HG03342 (cell line): ENCODE measurements at regions not wholly inside any gene's neighbourhood (a gene's known extent, or its start where the extent isn't known, plus 50 kb on each side); places are given as distances from the start of the nearest gene placed in this dataset.
"Not testable (repeated sequence)": the region's sequence is repeated elsewhere in the genome, so short reads cannot be mapped to it uniquely, and the experiment has no call there.

Experiments used
- ATAC-seq: cut with Tn5 transposase; IDR thresholded peaks from one replicate; pipeline ENCODE4 v1.9.1; 2021; ENCODE audit warnings: mild to moderate bottlenecking, moderate library complexity; ENCODE audit not compliant: unreplicated experiment

- ATAC-seq: no peak
Observed at GRCh38 chr10:84626397-84627087, 298.2 kb downstream of the CCSER2 start.

- ATAC-seq: no peak
Observed at GRCh38 chr10:84632866-84633265, 304.5 kb downstream of the CCSER2 start.

DNA sequence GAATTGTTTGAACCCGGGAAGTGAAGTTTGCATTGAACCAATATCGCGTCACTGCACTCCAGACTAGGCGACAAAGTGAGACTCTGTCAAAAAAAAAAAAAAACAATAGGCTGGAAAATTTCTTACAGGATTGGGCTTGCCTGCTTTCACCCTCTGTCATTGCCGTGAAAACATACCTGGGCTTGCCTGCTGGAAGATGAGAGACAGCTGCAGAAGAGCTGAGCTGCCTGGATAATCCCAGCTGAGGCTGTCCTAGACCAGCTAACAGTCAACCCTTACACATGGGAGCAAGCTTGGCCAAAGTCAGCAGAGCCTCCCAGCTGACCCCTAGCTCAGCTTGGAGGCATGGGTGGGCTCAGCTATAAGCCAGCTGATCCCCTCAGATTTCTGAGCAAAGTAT, 306.2 kb downstream of the CCSER2 start:
- no peak for ATAC-seq

- ATAC-seq: not testable (repeated sequence)
Observed at GRCh38 chr10:84650628-84651027, 322.2 kb downstream of the CCSER2 start.

- peak; percentile 64 for ATAC-seq
Observed at GRCh38 chr10:84654671-84655070, 326.3 kb downstream of the CCSER2 start.

DNA sequence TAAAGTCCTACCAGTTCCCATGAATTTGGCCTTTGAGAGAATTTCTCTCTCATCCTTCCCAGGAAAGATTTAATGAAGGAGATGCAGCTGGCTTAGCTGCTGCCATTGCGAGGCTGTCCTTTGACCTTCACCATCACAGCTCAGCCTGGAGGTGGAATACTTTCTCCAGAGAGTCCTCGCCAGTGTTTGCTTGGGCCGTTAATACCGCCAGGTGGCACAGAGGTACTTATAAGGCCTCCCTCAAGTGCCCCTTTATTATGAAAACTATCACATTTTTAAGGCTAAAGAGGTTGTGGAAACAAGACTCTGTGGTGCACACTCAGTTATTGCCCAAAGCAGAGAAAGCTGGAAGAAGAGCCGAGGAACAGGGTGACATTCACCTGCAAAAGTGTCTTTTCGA, 330.6 kb downstream of the CCSER2 start:
- no peak for ATAC-seq

GRCh38 chr10:84659497-84660439, 331.4 kb downstream of the CCSER2 start:
- ATAC-seq: no peak

DNA sequence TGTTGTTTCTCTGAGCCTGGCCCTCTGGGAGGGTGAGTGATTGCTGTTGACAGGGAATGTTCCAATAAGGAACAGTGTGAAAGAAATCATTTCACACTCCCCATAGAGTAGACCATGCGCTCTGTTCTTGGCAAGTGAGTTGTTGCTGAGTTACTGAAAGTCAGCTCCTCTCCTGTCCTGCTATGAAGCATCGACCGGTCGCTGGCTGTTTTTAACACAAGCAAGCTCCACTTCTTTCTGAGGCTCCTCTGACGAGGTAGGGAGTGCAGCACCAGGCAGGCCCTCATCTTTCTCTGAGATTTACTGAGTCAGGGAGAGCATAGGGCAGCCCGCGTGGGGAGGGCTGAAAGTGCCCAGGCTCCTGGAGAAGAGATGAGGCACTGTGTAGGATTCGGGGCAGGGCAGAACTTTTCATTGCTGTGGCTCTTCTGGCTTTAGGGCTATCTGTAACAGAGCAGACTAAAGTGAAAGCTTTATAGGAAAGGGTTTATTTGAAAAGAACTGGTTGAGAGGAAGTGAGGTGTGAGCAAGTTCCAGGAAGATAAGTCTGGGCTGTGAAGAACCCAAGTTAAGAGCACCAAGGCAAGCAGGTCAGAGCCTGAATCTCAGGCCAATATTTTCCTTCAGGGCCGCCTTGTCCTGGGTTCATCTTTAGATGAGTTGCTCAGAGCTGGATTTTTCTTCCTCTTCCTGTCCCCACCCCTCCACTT, 332.2 kb downstream of the CCSER2 start:
- ATAC-seq: no peak

- ATAC-seq: no peak
Observed at GRCh38 chr10:84665211-84665610, 336.8 kb downstream of the CCSER2 start.

GRCh38 chr10:84665883-84666463, 337.6 kb downstream of the CCSER2 start:
- ATAC-seq: peak; percentile 87

DNA sequence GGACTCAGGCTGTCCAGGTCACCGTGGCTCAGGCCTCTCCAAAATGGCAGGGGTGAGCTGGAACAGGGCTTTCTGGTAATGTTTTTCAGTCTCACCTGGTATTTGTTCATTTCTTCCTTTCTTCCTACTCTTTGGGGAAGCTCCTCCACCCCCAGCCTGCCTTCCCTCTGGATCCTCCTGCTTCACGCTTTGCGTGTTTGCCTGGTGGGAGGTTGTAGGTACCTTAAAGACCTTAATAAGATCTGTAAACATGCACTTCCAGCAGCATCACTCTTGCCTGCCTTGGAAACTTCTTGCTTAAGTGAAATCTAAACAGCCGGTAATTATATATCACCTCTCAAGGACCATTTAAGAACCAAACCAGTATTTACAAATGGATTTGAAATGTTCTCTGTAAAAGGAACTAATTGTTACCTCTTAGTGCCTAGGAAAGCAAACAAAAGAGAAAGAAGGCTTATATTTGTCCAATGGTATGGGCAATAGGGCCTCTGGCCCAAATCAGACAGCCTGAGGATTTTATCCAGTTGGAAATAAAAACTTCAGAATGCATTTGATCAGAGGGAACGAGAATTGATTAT, 339.9 kb downstream of the CCSER2 start:
- no peak for ATAC-seq

DNA sequence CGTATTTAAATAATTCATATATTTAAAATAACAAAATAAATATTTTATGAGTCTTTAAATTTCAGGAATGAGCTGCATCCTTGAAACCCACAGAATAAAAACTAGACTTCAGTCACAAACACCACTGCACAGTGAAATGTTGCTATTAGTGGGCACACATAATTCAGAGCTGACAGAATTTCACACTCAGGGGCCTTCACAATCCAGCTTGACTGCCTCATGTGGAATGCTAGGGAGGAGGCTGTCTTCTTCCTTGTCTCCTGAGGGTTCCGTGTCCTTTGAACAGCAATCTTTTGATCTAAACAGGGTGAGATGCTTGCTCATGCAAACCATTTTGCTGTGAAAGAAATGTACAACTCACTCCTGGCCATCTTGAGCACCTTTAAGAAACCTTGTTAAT, 346.7 kb downstream of the CCSER2 start:
- ATAC-seq: no peak

DNA sequence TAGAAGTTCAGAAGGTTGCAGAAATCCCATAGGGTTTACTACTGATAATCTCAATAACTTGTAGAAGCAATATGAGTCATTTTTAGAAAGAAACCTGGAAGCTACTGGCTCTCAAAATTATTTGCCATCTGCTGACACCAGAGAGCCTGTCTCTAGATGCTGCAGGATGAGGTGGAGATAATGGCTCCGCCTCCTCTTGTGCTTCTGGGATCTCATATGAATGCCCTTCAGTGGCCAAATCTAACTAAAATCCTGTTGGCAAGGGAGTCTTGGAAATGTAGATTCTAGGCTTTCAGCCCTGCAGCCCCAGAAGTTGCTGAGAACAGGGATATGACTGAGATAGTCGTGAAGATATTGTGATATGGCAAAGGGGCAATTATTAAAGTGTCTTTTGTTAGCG, 348.1 kb downstream of the CCSER2 start:
- no peak for ATAC-seq

GRCh38 chr10:84681781-84682180, 353.4 kb downstream of the CCSER2 start:
- no peak for ATAC-seq

- ATAC-seq: no peak
Observed at GRCh38 chr10:84683550-84683949, 355.2 kb downstream of the CCSER2 start.

DNA sequence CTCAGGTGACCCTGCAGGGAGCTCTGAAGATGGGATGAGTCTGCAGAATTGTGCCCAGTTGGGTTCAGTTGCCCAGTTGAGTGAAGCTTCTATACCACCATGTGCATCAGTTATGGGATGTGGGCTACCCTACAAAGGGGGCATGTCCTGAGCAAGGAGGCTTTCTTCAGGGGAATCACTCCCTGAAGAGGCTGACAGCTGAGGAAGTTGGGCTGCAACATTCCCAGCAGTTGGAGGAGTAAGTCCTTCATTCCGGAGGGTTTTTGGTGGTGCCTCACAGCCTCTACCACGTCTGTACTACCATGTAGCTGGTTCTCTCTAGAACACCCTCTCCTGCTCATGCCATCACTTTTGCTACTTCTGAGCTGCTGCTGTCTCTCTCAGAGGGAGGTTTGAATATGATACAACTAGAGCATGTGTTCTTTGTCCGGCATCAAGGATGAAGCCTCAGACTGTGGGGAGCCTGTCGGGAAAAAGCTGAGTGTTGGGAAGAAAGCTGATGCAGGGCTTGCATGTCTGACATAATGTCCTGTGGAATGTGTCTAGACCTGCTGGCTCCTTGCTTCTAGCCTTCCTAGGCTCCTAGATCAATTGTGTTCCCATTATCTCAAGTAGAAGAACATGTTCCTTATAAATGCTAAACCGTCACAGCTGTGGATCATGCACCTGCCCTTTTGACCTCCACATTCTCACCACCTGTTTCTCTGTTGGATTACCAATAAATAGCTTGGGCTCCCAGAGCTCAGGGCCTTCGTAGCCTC, 355.8 kb downstream of the CCSER2 start:
- ATAC-seq: no peak

- no peak for ATAC-seq
Observed at GRCh38 chr10:84685047-84685660, 356.8 kb downstream of the CCSER2 start.

GRCh38 chr10:84693006-84693405, 364.6 kb downstream of the CCSER2 start:
- ATAC-seq: no peak

DNA sequence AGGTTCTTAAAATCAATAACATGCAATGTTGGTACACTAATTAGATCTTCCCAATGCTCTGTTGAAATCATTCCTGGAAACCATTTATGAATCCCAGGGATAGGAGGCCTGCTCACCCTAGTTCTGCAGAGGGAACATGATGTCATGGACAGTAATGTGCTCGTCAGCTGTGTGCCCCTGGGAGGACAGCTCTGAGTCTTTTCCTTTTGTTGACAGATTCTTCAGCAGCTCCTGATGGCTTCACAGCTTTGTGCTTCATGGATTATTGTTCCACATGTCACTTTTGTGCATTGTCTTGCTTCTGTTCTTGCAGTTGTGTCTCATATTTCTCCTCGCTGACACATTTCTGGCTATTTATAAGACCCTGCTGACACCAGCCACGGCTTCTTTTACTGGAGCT, 367.5 kb downstream of the CCSER2 start:
- ATAC-seq: no peak

- ATAC-seq: no peak
Observed at GRCh38 chr10:84696610-84697009, 368.2 kb downstream of the CCSER2 start.
